IMR-90 (cell line): ENCODE measurements at regions not wholly inside any gene's neighbourhood (a gene's known extent, or its start where the extent isn't known, plus 50 kb on each side); places are given as distances from the start of the nearest gene placed in this dataset.

Source experiments
- CTCF ChIP-seq: conservative IDR thresholded peaks from 2 replicates; pipeline ENCODE4 v1.5.1; 2012; ENCODE audit warnings: mild to moderate bottlenecking, low read depth, low read length, improper control_type of control experiment
- MAZ ChIP-seq: IDR thresholded peaks from 2 replicates; pipeline ENCODE4 v1.6.1; 2012; ENCODE audit warnings: low read depth, mild to moderate bottlenecking, low read length, improper control_type of control experiment, moderate library complexity, borderline replicate concordance
- POLR2A ChIP-seq: IDR thresholded peaks from 2 replicates; pipeline ENCODE4 v1.6.1; 2012; ENCODE audit warnings: mild to moderate bottlenecking, low read depth, low read length

GRCh38 chr15:81434851-81435250 lies 60.8 kb upstream of the TMC3 start:
- TF ChIP-seq CTCF = no peak
- no peak for TF ChIP-seq POLR2A
- no peak for TF ChIP-seq MAZ
